Natural killer cell (primary cell): ENCODE measurements at regions not wholly inside any gene's neighbourhood (a gene's known extent, or its start where the extent isn't known, plus 50 kb on each side); places are given as distances from the start of the nearest gene placed in this dataset.
A peak's percentile ranks its signal among the peaks of the same experiment; 100 is the strongest.

Source experiments
- ATAC-seq, 3 donors: fragments of 150-1000 bp in 2 of 3; fragments of 200-7000 bp in 1 of 3; cut with Tn5 transposase; 1 replicate in 1 of 3; 2 replicates in 2 of 3; pipeline ENCODE4 v1.10.0; 2021; ENCODE audit warnings: mild to moderate bottlenecking in 2 of 3, moderate library complexity in 2 of 3
- DNase-seq, 2 donors: peaks; one replicate each; pipeline versions ENCODE4 v3.0.0 to v3.0.0-alpha.2; 2013 to 2021; ENCODE audit warnings: mixed read lengths in 1 of 2
- H3K27ac ChIP-seq: one replicate; pipeline ENCODE4 v1.5.1; 2013; ENCODE audit warnings: mild to moderate bottlenecking, low read length
- H3K27me3 ChIP-seq: one replicate; pipeline ENCODE4 v1.6.1; 2013; ENCODE audit warnings: low read length; ENCODE audit not compliant: control insufficient read depth, insufficient read depth
- H3K36me3 ChIP-seq: one replicate; pipeline ENCODE4 v1.6.1; 2013; ENCODE audit warnings: low read length; ENCODE audit not compliant: control insufficient read depth, insufficient read depth
- H3K4me1 ChIP-seq: one replicate; pipeline ENCODE4 v1.6.1; 2013; ENCODE audit warnings: low read length; ENCODE audit not compliant: control insufficient read depth, insufficient read depth
- H3K4me3 ChIP-seq: one replicate; pipeline ENCODE4 v1.5.1; 2013; ENCODE audit warnings: low read length
- H3K9me3 ChIP-seq: one replicate; pipeline ENCODE4 v1.6.1; 2013; ENCODE audit warnings: low read length; ENCODE audit not compliant: control insufficient read depth, insufficient read depth
- H3K27ac Mint-ChIP-seq, 2 donors: one replicate each; pipeline ENCODE4 v1.8.0; 2022; ENCODE audit warnings: mild to moderate bottlenecking in 2 of 2, mixed read lengths in 2 of 2, moderate library complexity in 1 of 2
- H3K27me3 Mint-ChIP-seq, 2 donors: one replicate each; pipeline ENCODE4 v1.8.0; 2022; ENCODE audit warnings: low read depth in 2 of 2, mixed read lengths in 2 of 2
- H3K36me3 Mint-ChIP-seq: one replicate; pipeline ENCODE4 v1.8.0; 2022; ENCODE audit warnings: mixed read lengths
- H3K4me1 Mint-ChIP-seq, 2 donors: one replicate each; pipeline ENCODE4 v1.8.0; 2022; ENCODE audit warnings: mixed read lengths in 2 of 2
- H3K4me3 Mint-ChIP-seq: one replicate; pipeline ENCODE4 v1.8.0; 2022; ENCODE audit warnings: mild to moderate bottlenecking, moderate library complexity, mixed read lengths
- H3K9me3 Mint-ChIP-seq, 2 donors: one replicate each; pipeline ENCODE4 v1.8.0; 2022; ENCODE audit warnings: mixed read lengths in 2 of 2
- WGBS: methylation state at CpG from one replicate; pipeline ENCODE4 v1.1.7; 2013; ENCODE audit warnings: missing lambda C conversion rate; ENCODE audit not compliant: insufficient coverage; 5-methylcytosine and 5-hydroxymethylcytosine counted together
- intact Hi-C: fragments of 100-400 bp; cut with micrococcal nuclease; formaldehyde crosslinking; loops from one replicate; pipeline ENCODE4 v1.14.2; 2022
- TF ChIP-seq, protein P1 (sequence below): fragments of 200-600 bp; IDR thresholded peaks from one replicate; pipeline ENCODE4 v1.8.0; 2022; ENCODE audit warnings: antibody characterized with exemption

DNA sequence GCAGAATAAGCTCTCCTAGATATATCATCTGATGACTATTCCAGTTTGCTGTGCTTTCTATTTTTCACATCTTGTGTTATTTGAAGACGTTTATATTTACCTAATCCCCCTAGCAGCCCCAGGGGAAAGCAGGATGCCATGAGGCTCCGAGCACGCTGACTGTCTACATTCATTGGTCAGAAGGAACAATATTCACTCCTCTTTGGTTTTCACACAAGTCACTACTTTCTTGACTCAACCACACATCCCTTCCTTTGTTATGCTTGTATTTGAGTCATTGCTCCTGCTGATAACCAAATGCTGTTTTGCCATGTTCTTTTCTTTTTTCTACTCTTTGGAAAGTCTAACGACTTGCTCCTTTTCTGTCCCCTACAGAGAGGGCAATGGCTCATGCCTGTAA, 86.5 kb upstream of the SLC38A2 start:
- Mint-ChIP-seq H3K4me1 (peaks cover 68% of the 10 kb centered on the region in 2 donors), H3K36me3 (no peaks in the 10 kb centered on the region), H3K4me3 (peak overlapping the region; percentile 76), H3K9me3 (no peaks in the 10 kb centered on the region), H3K27ac (peak overlapping the region; percentile 87 to 89), H3K27me3 (no peaks in the 10 kb centered on the region)
- H3K36me3 ChIP-seq: no peaks in the 10 kb centered on the region
- H3K4me1 ChIP-seq: peaks cover 39% of the 10 kb centered on the region
- H3K27ac ChIP-seq: peak overlapping the region; percentile 76
- H3K4me3 ChIP-seq: no peak overlapping the region
- intact Hi-C loops: loop anchor here (2.0 to 5.0 kb wide), 2 partner anchors 88 to 148 kb away; no protein-coding TSS in a partner anchor
- TF ChIP-seq, protein P1, sequence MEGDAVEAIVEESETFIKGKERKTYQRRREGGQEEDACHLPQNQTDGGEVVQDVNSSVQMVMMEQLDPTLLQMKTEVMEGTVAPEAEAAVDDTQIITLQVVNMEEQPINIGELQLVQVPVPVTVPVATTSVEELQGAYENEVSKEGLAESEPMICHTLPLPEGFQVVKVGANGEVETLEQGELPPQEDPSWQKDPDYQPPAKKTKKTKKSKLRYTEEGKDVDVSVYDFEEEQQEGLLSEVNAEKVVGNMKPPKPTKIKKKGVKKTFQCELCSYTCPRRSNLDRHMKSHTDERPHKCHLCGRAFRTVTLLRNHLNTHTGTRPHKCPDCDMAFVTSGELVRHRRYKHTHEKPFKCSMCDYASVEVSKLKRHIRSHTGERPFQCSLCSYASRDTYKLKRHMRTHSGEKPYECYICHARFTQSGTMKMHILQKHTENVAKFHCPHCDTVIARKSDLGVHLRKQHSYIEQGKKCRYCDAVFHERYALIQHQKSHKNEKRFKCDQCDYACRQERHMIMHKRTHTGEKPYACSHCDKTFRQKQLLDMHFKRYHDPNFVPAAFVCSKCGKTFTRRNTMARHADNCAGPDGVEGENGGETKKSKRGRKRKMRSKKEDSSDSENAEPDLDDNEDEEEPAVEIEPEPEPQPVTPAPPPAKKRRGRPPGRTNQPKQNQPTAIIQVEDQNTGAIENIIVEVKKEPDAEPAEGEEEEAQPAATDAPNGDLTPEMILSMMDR: no peak
- no peaks in the 10 kb centered on the region for H3K27me3 ChIP-seq
- WGBS: 20% methylated on average over 4 of the region's 4 CpGs
- H3K9me3 ChIP-seq: no peaks in the 10 kb centered on the region
- ATAC-seq (peak; percentile 77 to 87 (median 83)), DNase-seq (peak in 1 of 2 donors; percentile 38)

DNA sequence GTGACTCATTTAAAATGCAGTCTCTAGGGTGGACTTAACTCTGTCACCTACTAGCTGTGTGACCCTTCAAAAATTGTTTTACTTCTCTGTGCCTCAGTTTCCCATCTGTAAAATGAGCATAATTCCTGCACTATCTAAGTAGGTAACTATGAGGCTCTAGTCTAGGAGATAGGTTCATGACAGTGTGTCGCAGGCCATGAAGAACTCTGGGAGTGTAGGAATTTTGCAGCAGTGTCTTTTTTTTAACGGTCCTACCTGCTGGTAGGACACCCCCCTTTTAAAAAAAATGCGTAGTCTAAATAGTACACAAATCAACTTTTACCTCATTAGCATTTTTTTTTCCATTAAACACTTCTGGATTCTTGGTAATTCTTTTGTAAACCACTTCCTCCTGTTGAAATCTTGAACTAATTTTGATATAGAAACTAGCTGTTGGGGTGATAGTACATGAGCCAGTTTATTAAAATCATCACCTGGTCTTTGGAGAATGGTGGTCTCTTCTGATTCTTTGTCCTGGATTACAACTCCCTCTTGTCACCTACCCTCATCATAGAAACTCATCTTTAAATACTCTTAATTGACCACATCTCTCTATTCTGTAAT, 86.0 kb upstream of the SLC38A2 start:
- intact Hi-C loops: loop anchor here (2.0 to 5.0 kb wide), 2 partner anchors 88 to 149 kb away; no protein-coding TSS in a partner anchor
- H3K4me3 ChIP-seq: no peak overlapping the region
- no peaks in the 10 kb centered on the region for H3K9me3 ChIP-seq
- 31% methylated on average over 3 of the region's 3 CpGs for WGBS
- H3K27ac ChIP-seq: peak overlapping the region; percentile 76
- H3K27me3 ChIP-seq: no peaks in the 10 kb centered on the region
- no peaks in the 10 kb centered on the region for H3K36me3 ChIP-seq
- Mint-ChIP-seq H3K27me3 (no peaks in the 10 kb centered on the region), H3K9me3 (no peaks in the 10 kb centered on the region), H3K4me1 (peaks cover 68% of the 10 kb centered on the region in 2 donors), H3K36me3 (no peaks in the 10 kb centered on the region), H3K4me3 (peak overlapping the region; percentile 76), H3K27ac (peak overlapping the region; percentile 87 to 89)
- peak in 1 of 2 donors; percentile 14 for DNase-seq
- peak; percentile 55 to 66 (median 58) for ATAC-seq
- TF ChIP-seq, protein P1: no peak
- H3K4me1 ChIP-seq: peaks cover 39% of the 10 kb centered on the region

DNA sequence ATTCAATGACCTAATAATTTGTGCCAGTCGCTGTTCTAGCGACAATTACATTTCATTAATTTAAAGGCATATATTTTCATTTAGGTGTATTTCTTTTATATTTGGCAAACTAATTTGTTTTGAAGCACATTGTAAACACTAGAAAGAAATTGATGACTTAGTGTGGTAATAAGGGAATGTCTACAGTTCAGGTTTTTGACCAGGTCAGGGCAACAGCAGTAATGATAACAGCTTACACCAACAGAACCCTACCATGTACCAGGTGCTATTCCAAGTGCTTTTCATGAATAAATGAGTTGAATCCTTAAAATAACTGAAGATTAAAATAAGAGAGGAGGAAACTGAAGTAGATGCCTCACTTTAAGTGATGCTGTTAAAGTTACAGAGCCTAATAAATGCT, 85.4 kb upstream of the SLC38A2 start:
- H3K27ac Mint-ChIP-seq: peak overlapping the region; percentile 87 to 89
- H3K9me3 Mint-ChIP-seq: no peaks in the 10 kb centered on the region
- no peaks in the 10 kb centered on the region for H3K9me3 ChIP-seq
- intact Hi-C loops: loop anchor here (2.0 to 5.0 kb wide), 2 partner anchors 87 to 149 kb away; no protein-coding TSS in a partner anchor
- WGBS: no CpG with 5 or more reads among the region's 2 CpGs
- H3K27ac ChIP-seq: no peak overlapping the region
- no peak overlapping the region for H3K4me3 ChIP-seq
- DNase-seq (no peak), ATAC-seq (no peak)
- no peaks in the 10 kb centered on the region for H3K36me3 ChIP-seq
- peaks cover 39% of the 10 kb centered on the region for H3K4me1 ChIP-seq
- peaks cover 68% of the 10 kb centered on the region in 2 donors for H3K4me1 Mint-ChIP-seq
- TF ChIP-seq, protein P1: no peak
- H3K4me3 Mint-ChIP-seq: peak overlapping the region; percentile 76
- no peaks in the 10 kb centered on the region for H3K27me3 Mint-ChIP-seq
- no peaks in the 10 kb centered on the region for H3K36me3 Mint-ChIP-seq
- no peaks in the 10 kb centered on the region for H3K27me3 ChIP-seq
